ENCODE measurements at regions not wholly inside any gene's neighbourhood (a gene's known extent, or its start where the extent isn't known, plus 50 kb on each side); places are given as distances from the start of the nearest gene placed in this dataset.
"Not testable (repeated sequence)": the region's sequence is repeated elsewhere in the genome, so short reads cannot be mapped to it uniquely, and the experiment has no call there.

GRCh38 chr16:7257016-7257415 is 75.6 kb upstream of the RBFOX1 start:
- Histone ChIP-seq H3K27ac (no peak overlapping the region), H3K27me3 (no peaks in the 10 kb centered on the region), H3K9me3 (no peaks in the 10 kb centered on the region), H3K4me3 (no peak overlapping the region), H3K36me3 (no peaks in the 10 kb centered on the region), H3K4me1 (no peaks in the 10 kb centered on the region)
- DNase-seq (ENCODE audit: low spot score): no peak
- TF ChIP-seq CTCF (IDR thresholded peaks at IDR 0.05): no peak

GRCh38 chr16:7246578-7246977 is 86.1 kb upstream of the RBFOX1 start:
- no peak for TF ChIP-seq CTCF (IDR thresholded peaks at IDR 0.05)
- DNase-seq (ENCODE audit: low spot score): no peak
- Histone ChIP-seq H3K36me3 (no peaks in the 10 kb centered on the region), H3K4me1 (no peaks in the 10 kb centered on the region), H3K27ac (no peak overlapping the region), H3K4me3 (no peak overlapping the region), H3K9me3 (no peaks in the 10 kb centered on the region), H3K27me3 (no peaks in the 10 kb centered on the region)

- Histone ChIP-seq H3K4me1 (no peaks in the 10 kb centered on the region), H3K9me3 (no peaks in the 10 kb centered on the region), H3K27me3 (no peaks in the 10 kb centered on the region), H3K36me3 (no peaks in the 10 kb centered on the region), H3K27ac (no peak overlapping the region), H3K4me3 (no peak overlapping the region)
- DNase-seq (ENCODE audit: low spot score): no peak
- TF ChIP-seq CTCF (IDR thresholded peaks at IDR 0.05): no peak
Measured at GRCh38 chr16:7239547-7239946, 93.1 kb upstream of the RBFOX1 start.

GRCh38 chr16:7236824-7237410 is 95.7 kb upstream of the RBFOX1 start:
- TF ChIP-seq CTCF (IDR thresholded peaks at IDR 0.05): no peak
- Histone ChIP-seq H3K36me3 (no peaks in the 10 kb centered on the region), H3K9me3 (no peaks in the 10 kb centered on the region), H3K4me3 (no peak overlapping the region), H3K27me3 (no peaks in the 10 kb centered on the region), H3K27ac (no peak overlapping the region), H3K4me1 (no peaks in the 10 kb centered on the region)
- no peak for DNase-seq (ENCODE audit: low spot score)

GRCh38 chr16:7233975-7234374 is 98.7 kb upstream of the RBFOX1 start:
- TF ChIP-seq CTCF (IDR thresholded peaks at IDR 0.05): no peak
- Histone ChIP-seq H3K9me3 (no peaks in the 10 kb centered on the region), H3K27ac (no peak overlapping the region)

GRCh38 chr16:7231762-7232161 is 100.9 kb upstream of the RBFOX1 start:
- Histone ChIP-seq H3K27me3 (no peaks in the 10 kb centered on the region), H3K36me3 (no peaks in the 10 kb centered on the region), H3K27ac (no peak overlapping the region), H3K4me1 (no peaks in the 10 kb centered on the region), H3K4me3 (no peak overlapping the region), H3K9me3 (no peaks in the 10 kb centered on the region)
- no peak for TF ChIP-seq CTCF (IDR thresholded peaks at IDR 0.05)
- DNase-seq (ENCODE audit: low spot score): no peak

More at GRCh38 chr16:7233975-7234374, 98.7 kb upstream of the RBFOX1 start:
- no peak for DNase-seq (ENCODE audit: low spot score)
- no peaks in the 10 kb centered on the region for H3K4me1 ChIP-seq
- no peaks in the 10 kb centered on the region for H3K27me3 ChIP-seq
- H3K36me3 ChIP-seq: no peaks in the 10 kb centered on the region
- H3K4me3 ChIP-seq: no peak overlapping the region

GRCh38 chr16:7229433-7230218 is 103.0 kb upstream of the RBFOX1 start:
- not testable (repeated sequence) for DNase-seq (ENCODE audit: low spot score)

More at GRCh38 chr16:7229433-7230218, 103.0 kb upstream of the RBFOX1 start:
- H3K36me3 ChIP-seq, H3K9me3 ChIP-seq, H3K27me3 ChIP-seq, H3K4me3 ChIP-seq, H3K4me1 ChIP-seq, H3K27ac ChIP-seq: not testable (repeated sequence)

All from right atrium auricular region (tissue), 2 donors.